ENCODE measurements at regions not wholly inside any gene's neighbourhood (a gene's known extent, or its start where the extent isn't known, plus 50 kb on each side); places are given as distances from the start of the nearest gene placed in this dataset.

GRCh38 chr14:36438883-36439282 lies 81.1 kb downstream of the NKX2-1 start (continued):
- TF ChIP-seq, protein P1, sequence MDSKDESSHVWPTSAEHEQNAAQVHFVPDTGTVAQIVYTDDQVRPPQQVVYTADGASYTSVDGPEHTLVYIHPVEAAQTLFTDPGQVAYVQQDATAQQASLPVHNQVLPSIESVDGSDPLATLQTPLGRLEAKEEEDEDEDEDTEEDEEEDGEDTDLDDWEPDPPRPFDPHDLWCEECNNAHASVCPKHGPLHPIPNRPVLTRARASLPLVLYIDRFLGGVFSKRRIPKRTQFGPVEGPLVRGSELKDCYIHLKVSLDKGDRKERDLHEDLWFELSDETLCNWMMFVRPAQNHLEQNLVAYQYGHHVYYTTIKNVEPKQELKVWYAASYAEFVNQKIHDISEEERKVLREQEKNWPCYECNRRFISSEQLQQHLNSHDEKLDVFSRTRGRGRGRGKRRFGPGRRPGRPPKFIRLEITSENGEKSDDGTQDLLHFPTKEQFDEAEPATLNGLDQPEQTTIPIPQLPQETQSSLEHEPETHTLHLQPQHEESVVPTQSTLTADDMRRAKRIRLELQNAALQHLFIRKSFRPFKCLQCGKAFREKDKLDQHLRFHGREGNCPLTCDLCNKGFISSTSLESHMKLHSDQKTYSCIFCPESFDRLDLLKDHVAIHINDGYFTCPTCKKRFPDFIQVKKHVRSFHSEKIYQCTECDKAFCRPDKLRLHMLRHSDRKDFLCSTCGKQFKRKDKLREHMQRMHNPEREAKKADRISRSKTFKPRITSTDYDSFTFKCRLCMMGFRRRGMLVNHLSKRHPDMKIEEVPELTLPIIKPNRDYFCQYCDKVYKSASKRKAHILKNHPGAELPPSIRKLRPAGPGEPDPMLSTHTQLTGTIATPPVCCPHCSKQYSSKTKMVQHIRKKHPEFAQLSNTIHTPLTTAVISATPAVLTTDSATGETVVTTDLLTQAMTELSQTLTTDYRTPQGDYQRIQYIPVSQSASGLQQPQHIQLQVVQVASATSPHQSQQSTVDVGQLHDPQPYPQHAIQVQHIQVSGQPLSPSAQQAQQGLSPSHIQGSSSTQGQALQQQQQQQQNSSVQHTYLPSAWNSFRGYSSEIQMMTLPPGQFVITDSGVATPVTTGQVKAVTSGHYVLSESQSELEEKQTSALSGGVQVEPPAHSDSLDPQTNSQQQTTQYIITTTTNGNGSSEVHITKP (CRISPR knock-in tag; IDR thresholded peaks at IDR 0.05; ENCODE audit: low read depth), result no peak
- TF ChIP-seq YEATS2 (CRISPR knock-in tag; IDR thresholded peaks at IDR 0.05; ENCODE audit: borderline replicate concordance) (no peak), ZBTB3 (CRISPR knock-in tag; IDR thresholded peaks at IDR 0.05; ENCODE audit: borderline replicate concordance, low read depth) (no peak)

- no peak overlapping the region for H3K4me2 ChIP-seq (ENCODE audit: low read depth, low read length)
- in situ Hi-C loops (cut with HindIII; ENCODE audit: extremely low pct_ligation_motif_present, low pct_unique_long_range_greater_than_20kb) (no loop called here), intact Hi-C loops (cut with micrococcal nuclease; ENCODE audit: unreplicated experiment) (no loop called here)
- H3K4me1 ChIP-seq (ENCODE audit: insufficient read depth, low read length), result no peaks in the 10 kb centered on the region
- no peaks in the 10 kb centered on the region for H3K27me3 ChIP-seq (ENCODE audit: control insufficient read depth in 1 of 2, insufficient read depth in 2 of 2, low read length in 2 of 2)
- no TSS peak for BruUV-seq (replicated peaks)
- no peak for TF ChIP-seq ZNF331 (CRISPR knock-in tag; IDR thresholded peaks at IDR 0.05)
- TF ChIP-seq TCF7 (IDR thresholded peaks at IDR 0.05; ENCODE audit: low read depth), result no peak
- TF ChIP-seq POLR2G (IDR thresholded peaks at IDR 0.05; ENCODE audit: low read depth, low read length), result no peak
- no peak for TF ChIP-seq ZNF724P (CRISPR knock-in tag; IDR thresholded peaks at IDR 0.05; ENCODE audit: borderline replicate concordance)
- no peak for TF ChIP-seq ZSCAN25 (CRISPR knock-in tag; IDR thresholded peaks at IDR 0.05)
- 0 out of 2 replicates have a peak, but pooled peaks have one; percentile 24 for TF ChIP-seq HOXA9 (CRISPR knock-in tag; IDR thresholded peaks at IDR 0.05; ENCODE audit: borderline replicate concordance)
- TF ChIP-seq CEBPG (CRISPR knock-in tag; IDR thresholded peaks at IDR 0.05), result 0 out of 2 replicates have a peak, but pooled peaks have one; percentile 20
- no peak for TF ChIP-seq ZNF460 (CRISPR knock-in tag; IDR thresholded peaks at IDR 0.05; ENCODE audit: borderline replicate concordance)
- peak; percentile 87 for TF ChIP-seq CEBPB (IDR thresholded peaks at IDR 0.05; ENCODE audit: borderline replicate concordance, low read depth, low read length)
- CTCF ChIA-PET (ENCODE audit: low intra/inter-chr PET ratio, low total read pairs), result no interaction called here
- 6% methylated on average over 5 of the region's 5 CpGs for WGBS (ENCODE audit: low lambda C conversion rate)
- no peaks in the 10 kb centered on the region for H3K9me3 ChIP-seq (ENCODE audit: low read length)
- DNase-seq (ENCODE audit: low spot score), result no peak
- H4K20me1 ChIP-seq (ENCODE audit: insufficient read depth, low read length), result no peaks in the 10 kb centered on the region
- H3K79me2 ChIP-seq (ENCODE audit: insufficient read depth, low read length), result no peaks in the 10 kb centered on the region
- no peak overlapping the region for H3K27ac ChIP-seq (ENCODE audit: extremely low read length, insufficient read depth, low read length)
- POLR2A ChIA-PET, result no interaction called here
- ATAC-seq, result peak; percentile 48; the same call in 2 of the 3 replicates
- no peak for FAIRE-seq
- no peak overlapping the region for H3K9ac ChIP-seq (ENCODE audit: insufficient read depth, low read depth, low read length)
- no peak overlapping the region for H2AFZ ChIP-seq (ENCODE audit: low read length)
- H3K36me3 ChIP-seq (replicated peaks in 1 of 2; ENCODE audit: control insufficient read depth in 1 of 2, insufficient read depth in 2 of 2, low read length in 2 of 2), result no peaks in the 10 kb centered on the region
- H3K4me3 ChIP-seq (replicated peaks in 1 of 3; ENCODE audit: insufficient read depth in 1 of 3, low read depth in 2 of 3, low read length in 3 of 3), result no peak overlapping the region
Measured at GRCh38 chr14:36430662-36431084, 89.4 kb downstream of the NKX2-1 start.

All from HepG2 (cell line).